Activated T-helper 17 cell treated with anti-CD3 and anti-CD28 coated beads, Interleukin-2, amount 50 U/mL, for 72 hours (primary cell): ENCODE measurements at regions not wholly inside any gene's neighbourhood (a gene's known extent, or its start where the extent isn't known, plus 50 kb on each side); places are given as distances from the start of the nearest gene placed in this dataset.

Experiments used
- ATAC-seq: fragments of 150-1000 bp; cut with Tn5 transposase; replicated peaks from 2 replicates; pipeline ENCODE4 v1.10.0; 2021; ENCODE audit warnings: mild to moderate bottlenecking, moderate library complexity
- H3K27ac Mint-ChIP-seq: one replicate; pipeline ENCODE4 v1.8.0; 2022; ENCODE audit warnings: mixed read lengths
- H3K27me3 Mint-ChIP-seq: one replicate; pipeline ENCODE4 v1.8.0; 2022; ENCODE audit warnings: mixed read lengths
- H3K36me3 Mint-ChIP-seq: one replicate; pipeline ENCODE4 v1.8.0; 2022; ENCODE audit warnings: low read depth, mild to moderate bottlenecking, mixed read lengths
- H3K4me1 Mint-ChIP-seq: one replicate; pipeline ENCODE4 v1.8.0; 2022; ENCODE audit warnings: mixed read lengths
- H3K4me3 Mint-ChIP-seq: one replicate; pipeline ENCODE4 v1.8.0; 2022; ENCODE audit warnings: mild to moderate bottlenecking, mixed read lengths
- H3K9me3 Mint-ChIP-seq: one replicate; pipeline ENCODE4 v1.8.0; 2022; ENCODE audit warnings: mixed read lengths

- peaks cover 6% of the 10 kb centered on the region for H3K4me1 Mint-ChIP-seq
- peak; percentile 71 for ATAC-seq
- peaks cover 13% of the 10 kb centered on the region for H3K27me3 Mint-ChIP-seq
- H3K36me3 Mint-ChIP-seq, result no peaks in the 10 kb centered on the region
- H3K27ac Mint-ChIP-seq, result no peak overlapping the region
- no peaks in the 10 kb centered on the region for H3K9me3 Mint-ChIP-seq
- H3K4me3 Mint-ChIP-seq, result no peak overlapping the region
These were observed 90.2 kb upstream of the TSPAN2 start for GRCh38 chr1:115179397-115180079.

GRCh38 chr1:115176189-115176588 is 86.9 kb upstream of the TSPAN2 start:
- no peak overlapping the region for H3K27ac Mint-ChIP-seq
- peaks cover 28% of the 10 kb centered on the region for H3K27me3 Mint-ChIP-seq
- H3K9me3 Mint-ChIP-seq, result no peaks in the 10 kb centered on the region
- H3K36me3 Mint-ChIP-seq, result no peaks in the 10 kb centered on the region
- ATAC-seq, result no peak
- no peaks in the 10 kb centered on the region for H3K4me1 Mint-ChIP-seq
- no peak overlapping the region for H3K4me3 Mint-ChIP-seq

GRCh38 chr1:115175596-115175995 is 86.3 kb upstream of the TSPAN2 start:
- no peaks in the 10 kb centered on the region for H3K4me1 Mint-ChIP-seq
- no peak overlapping the region for H3K4me3 Mint-ChIP-seq
- no peak overlapping the region for H3K27ac Mint-ChIP-seq
- no peaks in the 10 kb centered on the region for H3K36me3 Mint-ChIP-seq
- peaks cover 32% of the 10 kb centered on the region for H3K27me3 Mint-ChIP-seq
- ATAC-seq, result no peak
- no peaks in the 10 kb centered on the region for H3K9me3 Mint-ChIP-seq

- H3K4me3 Mint-ChIP-seq, result no peak overlapping the region
These were observed 83.8 kb upstream of the TSPAN2 start for GRCh38 chr1:115173151-115173550.

GRCh38 chr1:115172270-115172669 is 83.0 kb upstream of the TSPAN2 start:
- H3K27ac Mint-ChIP-seq, result no peak overlapping the region
- no peaks in the 10 kb centered on the region for H3K9me3 Mint-ChIP-seq
- H3K27me3 Mint-ChIP-seq, result peaks cover 52% of the 10 kb centered on the region
- H3K4me3 Mint-ChIP-seq, result no peak overlapping the region
- peaks cover 6% of the 10 kb centered on the region for H3K4me1 Mint-ChIP-seq
- ATAC-seq, result no peak
- H3K36me3 Mint-ChIP-seq, result no peaks in the 10 kb centered on the region

More at GRCh38 chr1:115173151-115173550, 83.8 kb upstream of the TSPAN2 start:
- H3K9me3 Mint-ChIP-seq, result no peaks in the 10 kb centered on the region
- H3K27me3 Mint-ChIP-seq, result peaks cover 43% of the 10 kb centered on the region
- H3K4me1 Mint-ChIP-seq, result peaks cover 2% of the 10 kb centered on the region
- H3K27ac Mint-ChIP-seq, result no peak overlapping the region
- ATAC-seq, result no peak
- H3K36me3 Mint-ChIP-seq, result no peaks in the 10 kb centered on the region

GRCh38 chr1:115170961-115171392 is 81.7 kb upstream of the TSPAN2 start:
- H3K36me3 Mint-ChIP-seq, result no peaks in the 10 kb centered on the region
- no peak overlapping the region for H3K27ac Mint-ChIP-seq
- H3K4me1 Mint-ChIP-seq, result peaks cover 6% of the 10 kb centered on the region
- ATAC-seq, result no peak
- peaks cover 55% of the 10 kb centered on the region for H3K27me3 Mint-ChIP-seq
- no peak overlapping the region for H3K4me3 Mint-ChIP-seq
- no peaks in the 10 kb centered on the region for H3K9me3 Mint-ChIP-seq

GRCh38 chr1:115170377-115170776 is 81.1 kb upstream of the TSPAN2 start:
- Mint-ChIP-seq H3K27me3 (peaks cover 59% of the 10 kb centered on the region), H3K36me3 (no peaks in the 10 kb centered on the region), H3K27ac (no peak overlapping the region), H3K4me1 (peaks cover 6% of the 10 kb centered on the region), H3K9me3 (no peaks in the 10 kb centered on the region), H3K4me3 (no peak overlapping the region)
- ATAC-seq, result no peak

- Mint-ChIP-seq H3K9me3 (no peaks in the 10 kb centered on the region), H3K27ac (no peak overlapping the region), H3K4me1 (peaks cover 6% of the 10 kb centered on the region), H3K27me3 (peaks cover 55% of the 10 kb centered on the region), H3K4me3 (no peak overlapping the region), H3K36me3 (no peaks in the 10 kb centered on the region)
- peak; percentile 46 for ATAC-seq
These were observed 78.7 kb upstream of the TSPAN2 start for GRCh38 chr1:115168026-115168425.

- Mint-ChIP-seq H3K9me3 (no peaks in the 10 kb centered on the region), H3K27me3 (peaks cover 46% of the 10 kb centered on the region), H3K4me3 (no peak overlapping the region), H3K36me3 (no peaks in the 10 kb centered on the region), H3K4me1 (peaks cover 6% of the 10 kb centered on the region), H3K27ac (no peak overlapping the region)
- ATAC-seq, result peak; percentile 20
These were observed 77.3 kb upstream of the TSPAN2 start for GRCh38 chr1:115166531-115167091.

- H3K9me3 Mint-ChIP-seq, result no peaks in the 10 kb centered on the region
- H3K27ac Mint-ChIP-seq, result no peak overlapping the region
- H3K36me3 Mint-ChIP-seq, result no peaks in the 10 kb centered on the region
- H3K4me1 Mint-ChIP-seq, result peaks cover 6% of the 10 kb centered on the region
- ATAC-seq, result no peak
- peaks cover 39% of the 10 kb centered on the region for H3K27me3 Mint-ChIP-seq
- H3K4me3 Mint-ChIP-seq, result no peak overlapping the region
These were observed 76.5 kb upstream of the TSPAN2 start for GRCh38 chr1:115165776-115166175.

- peak; percentile 75 for ATAC-seq
These were observed 75.8 kb upstream of the TSPAN2 start for GRCh38 chr1:115164940-115165705.

GRCh38 chr1:115164484-115164883 is 75.2 kb upstream of the TSPAN2 start:
- H3K4me3 Mint-ChIP-seq, result no peak overlapping the region
- peaks cover 29% of the 10 kb centered on the region for H3K27me3 Mint-ChIP-seq
- ATAC-seq, result no peak

More at GRCh38 chr1:115164940-115165705, 75.8 kb upstream of the TSPAN2 start:
- no peaks in the 10 kb centered on the region for H3K9me3 Mint-ChIP-seq
- peaks cover 6% of the 10 kb centered on the region for H3K4me1 Mint-ChIP-seq
- H3K36me3 Mint-ChIP-seq, result no peaks in the 10 kb centered on the region
- no peak overlapping the region for H3K4me3 Mint-ChIP-seq
- no peak overlapping the region for H3K27ac Mint-ChIP-seq
- H3K27me3 Mint-ChIP-seq, result peaks cover 34% of the 10 kb centered on the region

GRCh38 chr1:115160728-115161127 is 71.4 kb upstream of the TSPAN2 start:
- Mint-ChIP-seq H3K4me1 (no peaks in the 10 kb centered on the region), H3K36me3 (no peaks in the 10 kb centered on the region), H3K27me3 (peaks cover 11% of the 10 kb centered on the region), H3K9me3 (no peaks in the 10 kb centered on the region), H3K4me3 (no peak overlapping the region), H3K27ac (no peak overlapping the region)
- ATAC-seq, result no peak

More at GRCh38 chr1:115164484-115164883, 75.2 kb upstream of the TSPAN2 start:
- no peak overlapping the region for H3K27ac Mint-ChIP-seq
- peaks cover 6% of the 10 kb centered on the region for H3K4me1 Mint-ChIP-seq
- no peaks in the 10 kb centered on the region for H3K9me3 Mint-ChIP-seq
- H3K36me3 Mint-ChIP-seq, result no peaks in the 10 kb centered on the region

- ATAC-seq, result no peak
- H3K4me1 Mint-ChIP-seq, result no peaks in the 10 kb centered on the region
These were observed 70.7 kb upstream of the TSPAN2 start for GRCh38 chr1:115159958-115160357.

GRCh38 chr1:115158181-115158580 is 68.9 kb upstream of the TSPAN2 start:
- Mint-ChIP-seq H3K27me3 (no peaks in the 10 kb centered on the region), H3K4me1 (no peaks in the 10 kb centered on the region), H3K36me3 (no peaks in the 10 kb centered on the region)

More at GRCh38 chr1:115159958-115160357, 70.7 kb upstream of the TSPAN2 start:
- H3K27me3 Mint-ChIP-seq, result peaks cover 8% of the 10 kb centered on the region
- H3K9me3 Mint-ChIP-seq, result no peaks in the 10 kb centered on the region
- no peaks in the 10 kb centered on the region for H3K36me3 Mint-ChIP-seq
- no peak overlapping the region for H3K27ac Mint-ChIP-seq
- no peak overlapping the region for H3K4me3 Mint-ChIP-seq

More at GRCh38 chr1:115158181-115158580, 68.9 kb upstream of the TSPAN2 start:
- ATAC-seq, result no peak
- Mint-ChIP-seq H3K9me3 (no peaks in the 10 kb centered on the region), H3K4me3 (no peak overlapping the region), H3K27ac (no peak overlapping the region)
